ENCODE measurements at regions not wholly inside any gene's neighbourhood (a gene's known extent, or its start where the extent isn't known, plus 50 kb on each side); places are given as distances from the start of the nearest gene placed in this dataset.

GRCh38 chr20:40491009-40491590 is 197.9 kb downstream of the MAFB start:
- Histone ChIP-seq H3K4me1 (ENCODE audit: control insufficient read depth in 1 of 2, insufficient read depth in 2 of 2, low read length in 2 of 2) (peaks cover 54% of the 10 kb centered on the region in 2 donors), H3K9ac (ENCODE audit: insufficient read depth, low read length, poor library complexity, severe bottlenecking) (no peak overlapping the region), H4K20me1 (ENCODE audit: insufficient read depth, low read length) (no peaks in the 10 kb centered on the region), H3K27me3 (ENCODE audit: control insufficient read depth in 2 of 2, insufficient read depth in 2 of 2, low read length in 2 of 2) (no peaks in the 10 kb centered on the region), H3K4me2 (replicated peaks; ENCODE audit: extremely low read depth, low read length, poor library complexity, severe bottlenecking) (peak overlapping the region; percentile 33), H3K4me3 (replicated peaks in 1 of 3; ENCODE audit: low read depth in 2 of 3, low read length in 3 of 3) (no peak overlapping the region), H3K79me2 (ENCODE audit: insufficient read depth, low read length) (no peaks in the 10 kb centered on the region), H3K9me3 (replicated peaks in 1 of 2; ENCODE audit: control insufficient read depth in 1 of 2, insufficient read depth in 1 of 2, low read length in 2 of 2) (peaks cover 3 to 4% of the 10 kb centered on the region in 2 donors), H3K27ac (ENCODE audit: low read depth in 1 of 2, low read length in 2 of 2) (peak overlapping the region in 1 of 2 donors; percentile 99), H2AFZ (ENCODE audit: insufficient read depth, low read depth, low read length, poor library complexity, severe bottlenecking) (peak overlapping the region; percentile 51), H3K36me3 (replicated peaks in 1 of 2; ENCODE audit: control insufficient read depth in 1 of 2, insufficient read depth in 2 of 2, low read length in 2 of 2) (no peaks in the 10 kb centered on the region)
- peak overlapping the region in 1 of 2 donors; percentile 40 for H3K4me3 Mint-ChIP-seq
- DNase-seq, result peak in 2 of 3 donors; percentile 50 to 62
- H3K27me3 Mint-ChIP-seq (ENCODE audit: low read depth in 3 of 3), result peaks cover 0 to 3% (median 3%) of the 10 kb centered on the region in 3 donors
- peaks cover 3 to 5% (median 4%) of the 10 kb centered on the region in 7 donors for H3K9me3 Mint-ChIP-seq
- intact Hi-C loops (cut with micrococcal nuclease), result loop anchor here (5.0 to 10.0 kb wide), 4 partner anchors 149 to 514 kb away; partner anchors contain the start of gene MAFB (in 2 of the 2)
- peaks cover 56% of the 10 kb centered on the region for H3K4me1 Mint-ChIP-seq
- 0% methylated on average over 2 of the region's 5 CpGs for WGBS (ENCODE audit: insufficient coverage)
- peaks cover 9 to 10% of the 10 kb centered on the region in 2 donors for H3K36me3 Mint-ChIP-seq
- H3K27ac Mint-ChIP-seq, result peak overlapping the region; percentile 40 to 100 (median 82)
- no peak for TF ChIP-seq CTCF (IDR thresholded peaks at IDR 0.05)

GRCh38 chr20:40489886-40490285 is 199.2 kb downstream of the MAFB start:
- TF ChIP-seq CTCF (IDR thresholded peaks at IDR 0.05), result no peak
- Mint-ChIP-seq H3K9me3 (peaks cover 2 to 5% (median 4%) of the 10 kb centered on the region in 7 donors), H3K4me3 (no peak overlapping the region), H3K36me3 (peaks cover 6 to 9% of the 10 kb centered on the region in 2 donors), H3K27ac (no peak overlapping the region), H3K4me1 (peaks cover 44% of the 10 kb centered on the region), H3K27me3 (ENCODE audit: low read depth in 3 of 3) (peaks cover 0 to 3% (median 3%) of the 10 kb centered on the region in 3 donors)
- intact Hi-C loops (cut with micrococcal nuclease), result loop anchor here (5.0 to 10.0 kb wide), 5 partner anchors 65 to 515 kb away; partner anchors contain the start of gene MAFB (in 2 of the 2)
- no peak for DNase-seq
- no peaks in the 10 kb centered on the region for H4K20me1 ChIP-seq (ENCODE audit: insufficient read depth, low read length)
- H3K4me2 ChIP-seq (replicated peaks; ENCODE audit: extremely low read depth, low read length, poor library complexity, severe bottlenecking), result no peak overlapping the region
- no peak overlapping the region for H3K4me3 ChIP-seq (replicated peaks in 1 of 3; ENCODE audit: low read depth in 2 of 3, low read length in 3 of 3)
- no peak overlapping the region for H2AFZ ChIP-seq (ENCODE audit: insufficient read depth, low read depth, low read length, poor library complexity, severe bottlenecking)
- peaks cover 42% of the 10 kb centered on the region in 2 donors for H3K4me1 ChIP-seq (ENCODE audit: control insufficient read depth in 1 of 2, insufficient read depth in 2 of 2, low read length in 2 of 2)
- H3K9ac ChIP-seq (ENCODE audit: insufficient read depth, low read length, poor library complexity, severe bottlenecking), result no peak overlapping the region
- no peaks in the 10 kb centered on the region for H3K79me2 ChIP-seq (ENCODE audit: insufficient read depth, low read length)
- 100% methylated on average over 1 of the region's 2 CpGs for WGBS (ENCODE audit: insufficient coverage)
- no peak overlapping the region for H3K27ac ChIP-seq (ENCODE audit: low read depth in 1 of 2, low read length in 2 of 2)
- H3K36me3 ChIP-seq (replicated peaks in 1 of 2; ENCODE audit: control insufficient read depth in 1 of 2, insufficient read depth in 2 of 2, low read length in 2 of 2), result no peaks in the 10 kb centered on the region
- peaks cover 3 to 4% of the 10 kb centered on the region in 2 donors for H3K9me3 ChIP-seq (replicated peaks in 1 of 2; ENCODE audit: control insufficient read depth in 1 of 2, insufficient read depth in 1 of 2, low read length in 2 of 2)
- no peaks in the 10 kb centered on the region for H3K27me3 ChIP-seq (ENCODE audit: control insufficient read depth in 2 of 2, insufficient read depth in 2 of 2, low read length in 2 of 2)
